GM18907 (cell line): ENCODE measurements at regions not wholly inside any gene's neighbourhood (a gene's known extent, or its start where the extent isn't known, plus 50 kb on each side); places are given as distances from the start of the nearest gene placed in this dataset.
"Not testable (repeated sequence)": the region's sequence is repeated elsewhere in the genome, so short reads cannot be mapped to it uniquely, and the experiment has no call there.

ENCODE experiments used
- ATAC-seq: cut with Tn5 transposase; IDR thresholded peaks from one replicate; pipeline ENCODE4 v1.9.1; 2021; ENCODE audit warnings: mild to moderate bottlenecking, moderate library complexity; ENCODE audit not compliant: unreplicated experiment

DNA sequence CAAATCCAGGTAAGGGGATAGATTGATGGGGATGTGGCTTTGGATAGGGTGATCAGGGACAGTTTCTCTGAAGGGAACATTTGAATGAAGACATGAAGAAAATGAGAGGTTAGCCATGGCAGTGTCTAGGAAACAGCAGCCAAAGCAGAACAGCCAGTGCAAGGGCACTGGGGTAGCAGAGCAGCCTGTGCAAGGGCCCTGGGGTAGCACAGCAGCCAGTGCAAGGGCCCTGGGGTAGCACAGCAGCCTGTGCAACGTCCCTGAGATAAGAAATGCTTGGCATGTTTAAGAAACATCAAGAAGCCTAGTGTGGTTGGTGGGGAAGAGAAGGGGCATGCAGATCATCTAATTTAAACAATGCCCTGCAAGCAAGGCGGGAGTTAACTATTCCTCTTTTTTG is 128.5 kb downstream of the IRX5 start:
- no peak for ATAC-seq

DNA sequence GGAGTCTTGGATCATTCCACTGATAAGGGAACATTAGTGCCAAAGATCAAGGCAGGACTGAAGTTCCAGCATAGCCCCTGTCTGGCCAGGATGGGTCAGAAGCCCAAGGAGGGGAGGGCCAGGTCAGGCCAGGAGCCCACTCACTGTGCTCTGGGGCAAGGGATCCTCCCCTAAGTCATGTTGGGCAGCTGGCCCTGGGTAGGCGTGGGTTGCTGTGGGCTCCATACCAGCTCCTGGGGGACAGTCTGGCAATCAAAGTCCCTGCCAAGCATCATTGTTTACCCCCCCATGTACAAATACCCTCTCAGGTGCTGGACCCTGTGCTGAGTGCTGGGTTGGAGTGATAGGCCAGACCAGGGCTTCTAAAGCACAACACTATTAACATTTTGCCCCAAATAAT is 130.5 kb downstream of the IRX5 start:
- no peak for ATAC-seq

DNA sequence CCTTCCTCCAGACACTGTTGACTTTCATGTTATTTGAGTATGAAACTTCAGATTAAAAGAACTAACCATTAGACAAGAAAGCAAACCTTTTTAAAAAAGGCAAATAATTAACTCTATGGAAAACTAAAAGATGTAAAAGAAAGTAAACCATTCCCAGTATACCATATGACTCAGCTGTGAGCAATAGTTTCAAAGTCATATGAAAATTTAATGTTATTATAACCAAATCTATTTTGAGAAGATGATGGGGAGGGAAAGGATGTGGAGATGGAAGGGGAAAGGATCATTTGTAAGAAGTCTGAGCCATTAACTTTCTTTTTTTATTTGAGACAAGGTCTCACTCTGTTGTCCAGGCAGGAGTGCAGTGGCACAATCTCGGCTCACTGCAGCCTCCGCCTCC is 131.8 kb downstream of the IRX5 start:
- ATAC-seq: no peak

DNA sequence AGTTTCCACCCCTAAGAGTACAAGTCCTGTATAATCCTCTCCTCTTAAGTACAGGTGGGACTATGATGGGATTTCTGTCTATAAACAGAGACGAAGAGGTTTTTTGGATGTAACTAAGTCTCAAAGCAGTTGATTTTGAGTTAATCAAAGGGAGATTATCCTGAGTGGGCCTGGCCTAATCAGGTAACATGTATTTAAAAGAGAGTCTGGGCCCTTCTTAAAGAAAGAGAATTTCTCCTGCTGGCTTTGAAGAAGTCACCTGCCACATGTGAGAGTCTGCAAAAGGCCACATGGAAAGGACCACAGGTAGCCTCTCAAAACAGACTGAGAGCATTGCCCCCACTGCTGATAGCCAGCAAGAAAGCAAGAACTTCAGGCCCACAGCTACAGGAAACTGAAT is 142.3 kb downstream of the IRX5 start:
- ATAC-seq: no peak

DNA sequence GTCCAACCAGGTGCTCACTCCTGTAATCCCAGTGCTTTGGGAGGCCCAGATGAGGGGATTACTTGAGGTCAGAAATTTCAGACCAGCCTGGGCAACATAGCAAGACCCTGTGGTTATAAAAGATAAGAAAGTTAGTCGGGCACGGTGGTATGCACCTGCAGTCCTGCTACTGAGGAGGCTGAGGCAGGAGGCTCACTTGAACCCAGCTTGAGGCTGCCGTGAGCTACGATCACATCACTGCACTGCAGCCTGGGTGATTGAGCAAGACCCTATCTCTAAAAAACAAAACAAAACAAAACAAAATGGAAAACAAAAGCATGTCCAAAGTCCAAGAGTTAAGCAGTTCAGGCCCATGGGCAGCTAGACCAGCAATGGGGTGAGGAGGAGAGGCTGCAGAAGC is 143.2 kb downstream of the IRX5 start:
- ATAC-seq: no peak

DNA sequence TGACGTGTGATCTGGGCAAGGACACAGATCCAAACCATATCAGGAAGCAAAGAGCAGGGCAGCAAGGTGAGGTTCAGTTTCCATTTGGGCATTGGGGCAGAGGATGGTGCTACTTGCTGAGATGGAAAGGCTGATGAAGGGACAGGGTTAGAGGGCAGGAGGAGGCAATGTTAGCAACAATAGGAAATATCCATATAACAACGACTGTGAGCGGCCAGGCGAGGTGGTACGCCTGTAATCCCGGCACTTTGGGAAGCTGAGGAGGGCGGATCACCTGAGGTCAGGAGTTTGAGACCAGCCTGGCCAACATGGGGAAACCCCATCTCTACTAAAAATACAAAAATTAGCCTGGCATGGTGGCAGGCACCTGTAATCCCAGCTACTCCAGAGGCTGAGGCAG is 144.5 kb downstream of the IRX5 start:
- ATAC-seq: not testable (repeated sequence)

DNA sequence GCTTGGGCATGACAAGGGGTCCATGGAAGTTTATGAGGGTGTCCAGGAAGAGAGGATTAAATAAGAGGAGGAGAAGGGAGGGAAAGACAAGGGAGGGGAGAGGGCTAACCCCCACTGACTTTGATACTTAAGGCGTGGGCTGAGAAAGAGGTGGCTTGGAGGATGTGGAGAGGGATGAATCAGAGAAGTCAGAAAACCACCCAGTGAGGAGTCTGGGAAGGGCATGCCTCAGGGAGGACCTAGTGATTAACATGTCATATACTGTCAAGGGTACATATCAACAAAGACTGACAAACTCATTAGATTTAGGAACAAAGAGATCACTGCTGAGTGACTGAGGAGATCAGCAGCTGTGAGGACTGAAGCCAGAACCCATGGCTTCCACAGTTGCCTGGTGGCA is 145.4 kb downstream of the IRX5 start:
- no peak for ATAC-seq

DNA sequence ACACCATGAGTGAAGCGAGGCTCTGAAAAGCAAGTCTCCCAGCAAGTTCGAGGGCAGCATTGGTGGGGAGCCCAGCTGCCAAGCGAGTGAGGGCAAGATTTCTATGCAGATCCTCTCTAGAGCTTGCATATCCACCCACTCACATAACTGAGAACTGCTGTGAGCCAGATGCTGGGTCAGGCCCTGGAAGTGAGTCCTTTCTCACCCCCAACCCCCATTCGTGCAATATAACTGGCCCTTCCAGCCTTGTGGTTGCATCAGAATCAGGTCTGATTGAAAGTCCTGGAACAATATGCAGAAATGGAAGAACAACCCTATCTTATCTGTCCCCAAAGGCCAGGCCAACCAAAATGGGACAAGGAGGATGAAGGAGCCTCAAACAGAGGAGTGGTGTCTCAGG is 146.6 kb downstream of the IRX5 start:
- no peak for ATAC-seq

DNA sequence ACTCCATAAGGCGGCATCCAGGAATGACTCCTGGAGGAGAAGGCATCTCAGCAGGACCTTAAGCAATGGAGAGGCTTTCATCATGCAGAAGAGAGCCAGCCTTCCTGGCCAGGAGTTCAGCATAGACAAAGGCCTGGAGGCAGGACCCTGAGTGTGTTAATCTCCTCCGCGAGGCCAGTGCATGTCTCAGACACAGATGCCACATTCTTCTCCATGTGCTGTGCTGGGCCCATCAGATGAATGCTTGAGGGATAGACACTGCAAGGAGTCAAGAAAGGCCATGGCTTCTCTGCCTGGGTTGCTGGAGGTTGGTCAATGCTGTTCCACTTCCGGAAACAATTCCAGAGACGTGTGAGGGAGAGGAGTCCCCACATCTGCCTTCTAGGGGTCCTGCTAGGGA is 147.5 kb downstream of the IRX5 start:
- no peak for ATAC-seq

DNA sequence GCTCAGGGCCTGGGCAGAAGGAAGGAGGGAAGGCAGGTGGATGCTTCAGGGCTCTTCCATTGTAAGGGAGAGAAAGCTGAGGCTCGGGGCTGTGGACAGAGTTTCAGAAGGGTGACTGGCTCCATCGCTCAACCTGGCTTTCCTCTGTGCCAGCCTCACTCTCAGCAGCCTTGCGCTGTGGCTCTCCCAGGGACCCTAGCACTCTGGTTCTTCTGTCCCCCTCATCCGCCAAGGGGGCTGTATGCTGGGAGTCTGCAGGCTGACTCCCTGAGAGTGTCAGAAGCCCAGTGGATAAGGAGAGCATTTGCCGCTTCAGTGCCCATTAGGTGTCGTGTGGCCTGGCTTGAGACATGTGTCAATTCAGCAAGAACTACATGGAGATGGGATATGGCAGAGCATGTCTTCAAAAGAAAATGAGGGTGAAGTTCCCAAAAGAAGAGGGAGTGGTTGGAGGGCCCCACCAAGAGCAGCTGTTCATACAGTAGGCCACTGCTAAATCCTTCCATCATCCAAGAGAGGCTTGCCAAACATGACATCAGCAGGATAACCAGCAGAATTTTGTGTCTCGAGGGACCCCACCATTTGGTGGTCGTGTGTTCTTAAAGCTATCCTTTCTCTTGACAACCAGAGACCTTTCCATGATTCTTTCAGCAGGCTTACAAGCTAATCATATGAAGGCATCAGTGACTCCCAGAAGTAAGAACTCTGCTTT is 148.2 kb downstream of the IRX5 start:
- ATAC-seq: no peak

DNA sequence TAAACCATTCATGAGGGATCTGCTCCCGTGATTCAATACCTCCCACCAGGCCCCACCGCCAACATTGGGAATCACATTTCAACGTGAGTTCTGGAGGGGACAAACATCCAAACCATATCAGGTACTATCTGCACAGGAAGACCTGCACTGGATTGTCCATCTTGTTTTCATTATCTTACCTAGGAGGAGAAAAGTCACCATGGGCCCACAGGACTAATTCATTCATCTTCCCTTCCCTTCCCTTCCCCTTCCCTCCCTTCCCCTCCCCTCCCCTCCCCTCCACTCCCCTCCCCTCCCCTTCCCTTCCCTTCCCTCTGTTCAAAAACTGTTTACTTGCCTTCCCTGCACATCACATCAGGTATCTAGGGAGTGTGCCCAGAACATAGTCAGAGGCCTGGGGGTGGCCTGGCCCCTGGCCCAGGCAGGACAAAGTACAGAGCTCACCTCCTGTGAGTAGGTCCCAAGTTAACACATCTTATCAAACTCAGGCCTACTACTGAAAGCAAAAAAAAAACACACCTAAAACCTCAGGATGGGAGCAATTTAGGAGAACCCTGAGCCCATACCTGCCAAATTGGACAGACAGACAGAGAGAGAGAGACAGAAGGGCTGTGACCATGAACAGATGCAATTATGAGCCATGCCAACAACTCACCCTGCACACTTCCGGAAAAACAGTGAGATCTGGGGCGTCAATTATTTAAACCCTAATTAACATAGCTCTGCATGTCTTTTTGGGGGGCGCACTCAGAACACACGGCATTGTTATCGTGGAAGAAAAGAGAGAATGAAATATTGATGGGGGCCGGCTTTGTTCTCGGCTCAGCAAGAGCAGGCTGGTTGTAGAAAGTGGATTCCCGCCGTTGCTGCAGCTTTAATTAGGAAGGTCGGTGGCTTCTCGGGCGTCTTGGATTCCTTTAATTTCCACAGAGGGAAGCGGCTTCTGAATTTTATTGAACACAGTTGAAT is 151.2 kb downstream of the IRX5 start:
- no peak for ATAC-seq

DNA sequence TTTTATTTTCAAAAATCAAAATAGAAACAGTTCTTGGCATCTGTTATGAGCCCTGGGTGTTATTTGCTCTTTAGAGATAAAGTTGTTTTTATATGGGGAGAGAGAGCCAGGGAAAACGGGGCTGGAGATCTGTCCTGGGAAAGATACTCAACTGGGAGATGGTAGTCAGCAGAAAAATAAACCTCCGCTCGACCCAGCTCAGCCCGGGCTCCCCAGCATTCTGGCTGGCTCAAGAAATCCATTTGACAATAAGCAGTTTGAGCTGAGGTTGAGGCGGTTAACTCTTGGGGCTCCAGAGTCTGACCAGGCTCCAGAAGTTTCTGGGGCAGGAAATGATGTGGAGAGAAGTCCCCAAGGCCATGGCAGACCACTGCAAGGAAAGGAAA is 151.9 kb downstream of the IRX5 start:
- no peak for ATAC-seq

DNA sequence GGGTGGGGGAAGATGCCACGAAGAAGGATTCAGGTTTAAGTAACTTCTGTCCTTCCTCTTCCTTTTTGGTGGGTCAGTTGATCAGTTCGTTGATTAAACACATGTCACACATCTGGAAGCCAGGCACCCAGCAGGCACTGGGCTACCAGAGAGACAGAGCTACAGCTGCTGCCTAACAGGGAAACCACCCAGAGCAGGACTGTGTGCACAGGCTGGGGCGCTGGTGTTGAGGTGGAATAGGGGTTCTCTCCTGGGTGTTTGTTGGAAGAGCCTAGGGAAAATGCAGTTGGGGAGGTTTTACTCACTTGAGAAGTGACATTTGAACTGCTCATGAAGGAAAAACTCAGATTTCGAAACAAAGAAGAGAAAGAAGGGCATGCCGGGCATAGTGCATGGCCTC is 152.4 kb downstream of the IRX5 start:
- ATAC-seq: no peak

DNA sequence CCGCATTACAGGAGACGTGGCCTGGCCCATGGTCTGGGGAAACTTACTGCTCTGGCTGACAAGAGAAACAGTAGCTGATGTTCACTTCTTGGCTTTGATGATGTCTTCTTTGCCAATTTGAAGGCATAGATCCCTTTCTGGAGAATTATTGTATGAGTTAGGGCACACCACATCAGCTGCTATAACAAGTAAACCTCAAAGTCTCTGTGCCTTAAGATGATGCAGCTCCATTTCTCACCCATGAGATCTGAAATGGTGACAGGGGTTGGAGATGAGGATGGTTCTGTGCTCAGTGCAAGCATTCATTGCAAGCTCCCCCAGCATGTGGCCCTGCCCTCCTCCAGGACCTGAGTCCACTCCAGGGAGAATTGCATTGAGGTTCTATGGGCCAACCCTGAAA is 157.4 kb downstream of the IRX5 start:
- ATAC-seq: no peak

DNA sequence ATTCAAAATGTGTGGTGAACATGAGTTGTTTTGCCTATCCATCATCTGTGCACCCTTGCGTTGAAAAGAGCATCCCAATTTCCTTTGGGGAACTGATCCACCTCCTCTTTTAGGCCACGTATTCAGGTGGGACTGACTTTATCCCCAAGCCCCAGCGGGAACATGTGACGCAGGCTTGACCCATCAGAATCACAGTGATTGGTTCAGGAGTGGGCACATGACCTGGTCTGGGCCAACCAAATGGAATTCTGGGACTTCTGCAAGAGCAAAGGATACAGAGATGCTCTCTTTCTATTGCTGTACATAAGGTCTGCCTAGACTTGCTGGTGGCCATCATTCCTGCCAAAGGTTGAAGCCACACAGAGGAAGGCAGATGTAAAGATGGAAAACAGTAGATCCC is 158.9 kb downstream of the IRX5 start:
- ATAC-seq: no peak

DNA sequence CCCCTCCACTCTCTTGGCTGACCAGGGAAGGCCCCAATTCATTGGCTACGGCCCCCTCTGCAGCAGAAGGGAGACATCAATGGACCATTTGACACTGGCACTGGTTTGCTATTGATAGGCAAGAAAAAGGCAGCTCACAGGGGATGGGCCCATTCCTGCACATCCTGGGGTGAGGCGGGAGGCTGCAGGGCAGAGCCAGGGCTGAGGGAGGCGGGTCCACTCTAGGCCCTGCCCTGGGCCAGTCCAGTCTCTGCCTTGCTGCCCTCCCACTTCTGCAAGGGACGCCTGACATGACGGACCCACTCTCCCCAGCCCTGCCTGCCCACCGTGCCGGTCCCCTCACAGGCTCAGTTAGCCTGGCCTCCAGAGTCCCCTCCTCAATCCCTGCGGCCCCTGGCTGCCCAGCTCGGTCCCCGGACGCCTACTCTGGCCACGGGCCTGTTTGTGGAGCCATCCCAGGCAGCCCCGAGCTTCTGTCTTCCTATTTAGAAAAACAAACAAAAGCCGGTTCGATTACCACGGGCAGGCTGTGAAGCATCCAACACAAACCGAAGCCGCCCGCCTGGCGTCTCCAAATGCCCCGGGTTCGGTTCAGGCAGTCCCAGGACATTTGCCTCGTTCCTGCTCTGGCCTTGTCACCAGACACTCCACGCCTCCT is 160.7 kb downstream of the IRX5 start:
- ATAC-seq: no peak

DNA sequence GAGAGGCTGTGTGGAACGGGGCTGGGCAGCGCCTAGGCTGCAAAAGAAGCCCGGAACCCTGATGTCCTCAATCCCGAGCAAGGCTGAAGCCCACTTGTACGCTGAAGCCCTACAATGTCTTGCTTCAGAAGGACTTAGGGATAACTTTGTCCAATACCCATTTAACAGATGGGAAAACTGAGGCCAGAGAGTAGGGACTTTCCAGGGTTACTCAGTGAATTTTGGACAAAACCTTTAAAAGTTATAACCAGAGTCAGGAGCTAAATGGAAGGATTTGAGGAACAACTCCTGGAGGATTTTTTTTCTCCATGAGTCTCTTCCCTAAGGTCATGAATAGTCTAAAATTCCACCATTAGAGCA is 161.2 kb downstream of the IRX5 start:
- ATAC-seq: no peak

DNA sequence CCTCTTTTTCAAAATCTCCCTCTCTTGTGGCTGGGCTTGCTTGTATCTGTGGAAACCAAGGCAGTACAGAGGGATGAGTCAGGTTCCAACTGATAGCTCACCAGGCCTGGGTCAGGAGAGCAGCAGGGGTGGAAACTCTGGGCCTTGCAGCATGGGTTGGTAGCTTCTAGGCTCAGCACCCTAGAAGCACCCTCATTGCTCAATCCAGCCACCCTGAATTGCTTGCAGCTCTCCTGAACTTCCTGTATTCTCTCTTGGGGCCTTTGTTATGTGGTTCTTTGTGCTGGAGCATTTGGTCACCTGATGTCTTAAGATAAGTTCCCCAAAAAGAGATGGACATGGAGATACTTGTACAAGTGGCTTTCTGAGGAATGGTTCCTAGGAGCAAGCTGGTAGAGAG is 169.4 kb downstream of the IRX5 start:
- no peak for ATAC-seq

DNA sequence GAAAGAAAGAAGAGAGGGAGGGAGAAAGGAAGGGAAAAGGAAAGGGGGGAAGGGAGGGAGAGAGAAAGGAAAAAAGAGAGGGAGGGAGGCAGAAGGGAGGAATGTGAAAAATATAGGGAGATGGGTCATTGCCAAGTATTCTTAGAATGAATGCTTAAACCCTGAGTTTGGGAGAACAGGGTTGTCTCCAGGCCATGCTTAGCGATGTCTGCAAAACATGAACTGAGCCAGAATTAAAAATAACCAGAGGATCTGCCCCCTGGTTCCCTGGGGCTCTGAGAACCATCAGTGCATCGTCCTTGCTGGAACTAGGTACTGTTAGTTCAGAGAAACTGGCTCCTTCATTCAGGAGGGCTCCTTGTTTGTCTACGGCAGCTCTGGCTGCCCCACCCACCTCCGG is 170.4 kb downstream of the IRX5 start:
- ATAC-seq: no peak

DNA sequence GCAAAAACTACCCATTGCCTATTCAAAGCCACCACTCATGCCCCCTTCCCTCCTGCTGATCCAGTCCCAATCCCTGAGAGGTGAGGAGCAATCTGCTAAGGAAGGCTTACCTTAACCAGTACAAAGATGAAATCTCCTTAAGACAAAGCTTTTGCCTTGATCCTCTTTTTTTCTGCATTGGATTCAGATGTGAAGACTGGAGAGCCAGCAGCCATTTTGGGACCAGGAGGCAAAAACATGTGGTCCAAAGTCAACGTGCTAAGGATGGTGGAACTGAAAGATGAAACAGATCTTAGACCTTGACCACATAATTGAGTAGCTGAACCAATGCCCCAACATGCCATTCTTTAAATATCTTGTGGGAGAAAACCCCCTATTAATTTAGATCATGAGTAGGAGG is 171.4 kb downstream of the IRX5 start:
- no peak for ATAC-seq

DNA sequence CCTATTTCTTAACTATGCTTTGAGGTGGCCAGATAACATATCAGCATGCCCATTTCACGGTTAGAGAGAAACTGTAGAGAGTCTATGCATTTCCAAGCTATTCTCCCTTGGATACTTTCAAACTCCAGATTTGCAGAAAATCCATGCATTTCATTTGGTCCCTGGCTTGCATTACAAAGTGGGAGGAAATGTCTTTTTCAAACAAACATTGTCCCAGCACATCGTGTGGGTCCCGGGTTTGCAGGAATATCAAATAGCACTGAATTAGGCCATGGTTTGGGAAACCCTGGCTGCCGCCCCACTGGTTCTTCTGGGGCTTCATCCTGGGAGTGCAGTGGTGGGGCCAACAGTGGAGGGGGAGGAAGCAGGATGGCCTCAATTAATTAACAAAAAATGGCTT is 171.9 kb downstream of the IRX5 start:
- no peak for ATAC-seq

DNA sequence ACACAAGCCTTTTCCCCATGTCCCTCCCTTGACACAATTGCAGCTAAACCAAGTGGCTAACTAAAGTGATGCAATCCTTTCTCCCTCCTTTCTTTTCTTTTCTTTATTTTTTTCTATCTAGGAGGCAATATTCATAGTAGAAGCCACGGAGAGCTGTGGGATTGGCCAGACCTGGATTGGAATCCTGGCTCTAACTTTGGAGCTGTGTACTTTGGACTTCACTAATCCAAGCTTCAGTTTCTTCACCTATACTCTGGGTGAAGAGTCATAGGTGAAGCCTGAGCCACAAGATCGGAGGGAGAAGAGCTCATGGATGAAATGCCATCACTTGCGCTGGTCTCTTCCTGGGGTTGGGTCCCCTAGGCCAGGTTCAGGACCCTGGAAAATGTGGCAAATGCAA is 177.2 kb downstream of the IRX5 start:
- no peak for ATAC-seq
